Lung (tissue), 11 donors: ENCODE measurements at regions not wholly inside any gene's neighbourhood (a gene's known extent, or its start where the extent isn't known, plus 50 kb on each side); places are given as distances from the start of the nearest gene placed in this dataset.

Experiments used
- ATAC-seq: fragments of 200-7000 bp; cut with Tn5 transposase; one replicate; pipeline ENCODE4 v1.9.1; 2020; ENCODE audit warnings: moderate number of reproducible peaks; ENCODE audit not compliant: insufficient read depth, low FRiP score
- DNase-seq, 3 donors: peaks; one replicate each; pipeline ENCODE4 v3.0.0-alpha.2; 2013 to 2017
- H3K27ac ChIP-seq, 2 donors: one replicate each; pipeline ENCODE4 v1.5.1; 2013; ENCODE audit warnings: mild to moderate bottlenecking in 2 of 2, moderate library complexity in 2 of 2, control low read depth in 1 of 2, inconsistent platforms in 1 of 2, low read depth in 1 of 2, low read length in 1 of 2
- H3K27me3 ChIP-seq, 3 donors: one replicate each; pipeline ENCODE4 v1.5.1; 2013; ENCODE audit warnings: low read length in 2 of 3; ENCODE audit not compliant: control insufficient read depth in 3 of 3, insufficient read depth in 3 of 3
- H3K36me3 ChIP-seq, 4 donors: one replicate each; pipeline ENCODE4 v1.5.1; 2013; ENCODE audit warnings: low read length in 4 of 4, mild to moderate bottlenecking in 1 of 4, moderate library complexity in 1 of 4; ENCODE audit not compliant: control insufficient read depth in 4 of 4, insufficient read depth in 4 of 4
- H3K4me1 ChIP-seq, 5 donors: one replicate each; pipeline ENCODE4 v1.5.1; 2013; ENCODE audit warnings: low read length in 5 of 5, mild to moderate bottlenecking in 2 of 5, moderate library complexity in 1 of 5; ENCODE audit not compliant: control insufficient read depth in 5 of 5, insufficient read depth in 5 of 5
- H3K4me3 ChIP-seq: one replicate; pipeline ENCODE4 v1.5.1; 2013; ENCODE audit warnings: mild to moderate bottlenecking, control low read depth, moderate library complexity
- H3K9ac ChIP-seq, 2 donors: one replicate each; pipeline ENCODE4 v1.5.1; 2013; ENCODE audit warnings: low read length in 2 of 2, control low read depth in 1 of 2; ENCODE audit not compliant: insufficient read depth in 1 of 2
- H3K9me3 ChIP-seq, 4 donors: one replicate each; pipeline ENCODE4 v1.5.1; 2013; ENCODE audit warnings: low read length in 3 of 4, mild to moderate bottlenecking in 1 of 4, moderate library complexity in 1 of 4; ENCODE audit not compliant: control insufficient read depth in 4 of 4, insufficient read depth in 3 of 4
- CTCF ChIP-seq: IDR thresholded peaks from 2 replicates; pipeline ENCODE4 v1.5.1; 2012; ENCODE audit warnings: mild to moderate bottlenecking; ENCODE audit errors: control extremely low read depth, extremely low read depth
- WGBS, 2 donors: extraction: QIAGEN DNeasy Blood & Tissue Kit; methylation state at CpG; one replicate each; pipeline ENCODE4 v1.1.7; 2013; 5-methylcytosine and 5-hydroxymethylcytosine counted together
- donor health status: control.
- donor health status: control.
- donor health status: Bipolar disorder and iron deficiency.
- donor health status: healthy.
- donor health status: DM: yes; HTN: yes; CAD: no.

- Histone ChIP-seq H3K4me1 (no peaks in the 10 kb centered on the region), H3K4me3 (no peak overlapping the region), H3K27me3 (no peaks in the 10 kb centered on the region), H3K36me3 (no peaks in the 10 kb centered on the region), H3K27ac (no peak overlapping the region), H3K9me3 (peaks cover 0 to 6% (median under 1%) of the 10 kb centered on the region in 4 donors), H3K9ac (no peak overlapping the region)
- no peak for TF ChIP-seq CTCF
- 86 to 90% methylated on average over 1 of the region's 1 CpG for WGBS, 2 donors
- no peak for ATAC-seq
- DNase-seq = no peak
These were observed 100.4 kb downstream of the TTC6 start for GRCh38 chr14:37695866-37696265.

- Histone ChIP-seq H3K9me3 (peaks cover 0 to 6% (median under 1%) of the 10 kb centered on the region in 4 donors), H3K27ac (no peak overlapping the region), H3K27me3 (no peaks in the 10 kb centered on the region), H3K36me3 (no peaks in the 10 kb centered on the region), H3K9ac (no peak overlapping the region), H3K4me1 (no peaks in the 10 kb centered on the region), H3K4me3 (no peak overlapping the region)
- ATAC-seq (no peak), DNase-seq (no peak)
- no peak for TF ChIP-seq CTCF
These were observed 102.2 kb downstream of the TTC6 start for GRCh38 chr14:37697489-37698121.

- TF ChIP-seq CTCF = no peak
- ATAC-seq = no peak
- peaks cover 0 to 2% (median 0%) of the 10 kb centered on the region in 4 donors for H3K9me3 ChIP-seq
- no peak for DNase-seq
- WGBS, 2 donors = 91 to 98% methylated on average over 4 of the region's 4 CpGs
- H3K27me3 ChIP-seq = no peaks in the 10 kb centered on the region
- H3K27ac ChIP-seq = no peak overlapping the region
- H3K4me3 ChIP-seq = no peak overlapping the region
- no peak overlapping the region for H3K9ac ChIP-seq
- no peaks in the 10 kb centered on the region for H3K4me1 ChIP-seq
- H3K36me3 ChIP-seq = no peaks in the 10 kb centered on the region
These were observed 103.7 kb downstream of the TTC6 start for GRCh38 chr14:37698840-37699777.
